Ishikawa (cell line): ENCODE measurements at regions not wholly inside any gene's neighbourhood (a gene's known extent, or its start where the extent isn't known, plus 50 kb on each side); places are given as distances from the start of the nearest gene placed in this dataset.

ENCODE experiments used
- CEBPB ChIP-seq: IDR thresholded peaks from 2 replicates; pipeline ENCODE4 v1.6.1; 2012
- CREB1 ChIP-seq: IDR thresholded peaks from 2 replicates; pipeline ENCODE4 v1.6.1; 2012; ENCODE audit warnings: low read depth
- EGR1 ChIP-seq: IDR thresholded peaks from 2 replicates; pipeline ENCODE4 v1.6.1; 2012
- EP300 ChIP-seq: IDR thresholded peaks from 2 replicates; pipeline ENCODE4 v1.6.1; 2012; ENCODE audit warnings: borderline replicate concordance
- FOXM1 ChIP-seq: IDR thresholded peaks from 2 replicates; pipeline ENCODE4 v1.6.1; 2012; ENCODE audit warnings: low read depth, borderline replicate concordance
- MAX ChIP-seq: IDR thresholded peaks from 2 replicates; pipeline ENCODE4 v1.6.1; 2012
- NFIC ChIP-seq: IDR thresholded peaks from 2 replicates; pipeline ENCODE4 v1.6.1; 2012
- RAD21 ChIP-seq: IDR thresholded peaks from 2 replicates; pipeline ENCODE4 v1.6.1; 2012; ENCODE audit warnings: low read depth
- REST ChIP-seq: IDR thresholded peaks from 2 replicates; pipeline ENCODE4 v1.6.1; 2012; ENCODE audit warnings: low read depth, mild to moderate bottlenecking
- TAF1 ChIP-seq: IDR thresholded peaks from 2 replicates; pipeline ENCODE4 v1.6.1; 2012; ENCODE audit warnings: low read depth, mild to moderate bottlenecking
- TCF12 ChIP-seq: IDR thresholded peaks from 2 replicates; pipeline ENCODE4 v1.6.1; 2012; ENCODE audit warnings: low read depth
- TEAD4 ChIP-seq: IDR thresholded peaks from 2 replicates; pipeline ENCODE4 v1.6.1; 2012
- USF1 ChIP-seq: IDR thresholded peaks from 2 replicates; pipeline ENCODE4 v1.6.1; 2012
- YY1 ChIP-seq: IDR thresholded peaks from 2 replicates; pipeline ENCODE4 v1.6.1; 2012; ENCODE audit warnings: low read depth
- ZBTB7A ChIP-seq: IDR thresholded peaks from 2 replicates; pipeline ENCODE4 v1.6.1; 2012; ENCODE audit warnings: low read depth

- TF ChIP-seq FOXM1 (no peak), EGR1 (no peak), CEBPB (no peak), TAF1 (no peak), TCF12 (no peak), TEAD4 (no peak), ZBTB7A (no peak), NFIC (no peak), MAX (no peak)
These were observed 129.2 kb upstream of the FAM3C start for GRCh38 chr7:121525155-121525819.

GRCh38 chr7:121521711-121522400 lies 125.7 kb upstream of the FAM3C start:
- TF ChIP-seq TEAD4 (no peak), TCF12 (no peak), RAD21 (no peak), ZBTB7A (no peak), NFIC (no peak), EGR1 (no peak), REST (no peak), EP300 (no peak), FOXM1 (no peak), MAX (no peak), TAF1 (no peak)

GRCh38 chr7:121520911-121521310 lies 124.8 kb upstream of the FAM3C start:
- TF ChIP-seq REST = no peak
- TF ChIP-seq EP300 = no peak
- no peak for TF ChIP-seq FOXM1
- TF ChIP-seq RAD21 = no peak

- TF ChIP-seq EGR1 (no peak), MAX (no peak), RAD21 (no peak), USF1 (no peak), EP300 (no peak), TAF1 (no peak), FOXM1 (no peak), CREB1 (no peak), YY1 (no peak), REST (no peak), TCF12 (no peak), NFIC (no peak), TEAD4 (no peak), ZBTB7A (no peak), CEBPB (no peak)
These were observed 123.7 kb upstream of the FAM3C start for GRCh38 chr7:121519548-121520521.
